ENCODE measurements at regions not wholly inside any gene's neighbourhood (a gene's known extent, or its start where the extent isn't known, plus 50 kb on each side); places are given as distances from the start of the nearest gene placed in this dataset.

GRCh38 chr5:134463991-134464760 lies 52.5 kb upstream of the CDKN2AIPNL start:
- in situ Hi-C loops (cut with MboI; ENCODE audit: low pct_unique_long_range_greater_than_20kb, low sequenced_read_pairs, unreplicated experiment) = no loop called here
- no peak for TF ChIP-seq CTCF (IDR thresholded peaks at IDR 0.05; ENCODE audit: extremely low read depth, insufficient read depth, missing control alignments)
- no peak for DNase-seq (ENCODE audit: low spot score)

GRCh38 chr5:134463176-134463720 lies 51.6 kb upstream of the CDKN2AIPNL start:
- TF ChIP-seq CTCF (IDR thresholded peaks at IDR 0.05; ENCODE audit: extremely low read depth, insufficient read depth, missing control alignments) = no peak
- DNase-seq (ENCODE audit: low spot score) = no peak
- in situ Hi-C loops (cut with MboI; ENCODE audit: low pct_unique_long_range_greater_than_20kb, low sequenced_read_pairs, unreplicated experiment) = no loop called here

GRCh38 chr5:134462761-134463160 lies 51.1 kb upstream of the CDKN2AIPNL start:
- no peak for DNase-seq (ENCODE audit: low spot score)
- no peak for TF ChIP-seq CTCF (IDR thresholded peaks at IDR 0.05; ENCODE audit: extremely low read depth, insufficient read depth, missing control alignments)
- in situ Hi-C loops (cut with MboI; ENCODE audit: low pct_unique_long_range_greater_than_20kb, low sequenced_read_pairs, unreplicated experiment) = no loop called here

GRCh38 chr5:134462047-134462575 lies 50.4 kb upstream of the CDKN2AIPNL start:
- in situ Hi-C loops (cut with MboI; ENCODE audit: low pct_unique_long_range_greater_than_20kb, low sequenced_read_pairs, unreplicated experiment) = no loop called here
- no peak for DNase-seq (ENCODE audit: low spot score)
- no peak for TF ChIP-seq CTCF (IDR thresholded peaks at IDR 0.05; ENCODE audit: extremely low read depth, insufficient read depth, missing control alignments)
